HG03066 (cell line): ENCODE measurements at regions not wholly inside any gene's neighbourhood (a gene's known extent, or its start where the extent isn't known, plus 50 kb on each side); places are given as distances from the start of the nearest gene placed in this dataset.
"Not testable (repeated sequence)": the region's sequence is repeated elsewhere in the genome, so short reads cannot be mapped to it uniquely, and the experiment has no call there.

Source experiments
- ATAC-seq: cut with Tn5 transposase; IDR thresholded peaks from one replicate; pipeline ENCODE4 v1.9.1; 2021; ENCODE audit warnings: low read depth; ENCODE audit not compliant: unreplicated experiment

DNA sequence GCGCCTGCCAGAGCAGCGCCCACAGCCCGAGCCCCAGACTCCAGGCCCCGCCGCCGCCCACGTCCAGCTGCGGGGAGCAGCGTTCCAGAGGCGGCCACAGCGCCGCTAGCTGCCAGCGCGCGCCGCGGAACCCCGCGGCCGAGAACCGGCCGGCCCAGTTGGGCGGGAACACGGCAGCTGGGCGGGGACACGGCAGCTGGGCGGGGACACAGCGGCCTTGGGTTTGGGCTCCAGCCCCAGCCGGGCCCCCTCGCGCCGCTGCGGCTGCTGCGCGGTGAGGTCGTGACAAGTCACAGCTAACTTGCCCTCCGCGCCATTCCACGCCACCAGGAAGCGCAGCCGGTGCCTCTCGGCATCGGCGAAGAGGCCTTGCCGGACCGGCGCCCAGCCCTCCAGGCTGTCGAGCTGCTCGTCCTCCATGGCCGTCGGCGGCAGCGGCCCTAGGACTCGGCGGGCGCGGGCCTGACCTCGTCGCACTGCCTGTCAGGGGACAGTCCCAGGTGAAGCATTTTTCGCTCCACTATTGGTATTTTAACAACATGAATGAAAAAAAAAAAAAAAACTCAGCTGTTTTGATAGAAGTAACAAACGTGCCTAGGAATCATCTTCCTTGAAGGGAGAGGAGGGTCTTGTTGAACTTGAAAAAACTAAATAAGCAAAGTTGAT, 56.6 kb upstream of the GOLGA8N start:
- peak; percentile 78 for ATAC-seq

DNA sequence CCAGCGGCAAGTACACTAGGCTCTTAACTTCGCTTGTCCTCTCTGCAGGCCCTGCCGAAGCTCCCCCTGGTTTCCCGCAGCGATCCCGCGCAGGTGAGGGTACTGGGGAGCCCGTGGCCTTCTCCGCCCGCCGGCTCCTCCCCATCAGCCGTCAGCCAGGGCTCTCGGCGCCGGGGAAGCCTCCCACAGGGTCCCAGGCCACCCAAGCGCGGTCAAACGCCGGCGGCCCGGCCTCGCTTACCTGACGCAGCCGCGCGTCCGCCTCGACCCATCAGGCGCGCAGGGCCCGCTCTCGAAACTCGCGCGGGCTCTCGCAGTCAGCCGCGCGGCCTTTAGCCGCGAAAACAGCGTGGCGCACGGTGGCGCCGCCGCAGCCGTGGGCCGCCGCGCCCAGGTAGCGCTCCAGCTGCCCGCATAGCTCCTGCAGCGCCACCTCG, 57.2 kb upstream of the GOLGA8N start:
- peak; percentile 31 for ATAC-seq

DNA sequence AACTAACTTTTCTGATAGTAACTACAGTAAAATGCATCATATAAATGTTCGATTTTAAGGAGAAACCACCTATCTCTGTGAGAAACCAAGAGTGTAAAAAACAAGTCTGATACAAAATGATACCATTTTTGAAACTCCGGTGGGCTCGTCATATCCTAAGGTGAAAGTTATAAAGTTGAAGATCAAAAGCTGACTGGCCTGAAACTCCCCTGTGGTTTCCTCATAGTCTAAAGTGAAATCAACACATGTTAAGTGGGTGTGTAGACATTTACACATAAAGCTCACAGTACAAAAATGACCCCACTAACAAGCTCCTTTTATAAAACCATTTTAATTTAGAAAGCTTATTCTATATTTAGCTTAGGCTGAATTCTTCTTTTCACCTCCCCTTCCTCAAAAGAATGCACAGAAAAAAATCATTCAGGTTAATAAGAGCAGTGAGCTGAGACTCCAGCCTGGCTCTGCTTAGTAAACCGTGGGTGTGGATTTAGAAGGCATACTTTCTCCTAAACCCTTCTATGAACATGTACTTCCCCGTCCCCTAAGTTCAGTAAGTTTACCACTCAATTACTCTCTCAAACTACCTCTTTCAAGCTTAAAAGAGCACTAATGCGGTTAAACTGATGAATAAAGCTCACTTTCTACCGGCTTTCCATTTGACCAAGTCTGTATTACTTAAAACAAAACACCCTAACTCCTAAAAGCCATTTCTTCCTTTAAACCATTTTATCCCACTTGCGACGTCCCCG, 57.9 kb upstream of the GOLGA8N start:
- not testable (repeated sequence) for ATAC-seq

DNA sequence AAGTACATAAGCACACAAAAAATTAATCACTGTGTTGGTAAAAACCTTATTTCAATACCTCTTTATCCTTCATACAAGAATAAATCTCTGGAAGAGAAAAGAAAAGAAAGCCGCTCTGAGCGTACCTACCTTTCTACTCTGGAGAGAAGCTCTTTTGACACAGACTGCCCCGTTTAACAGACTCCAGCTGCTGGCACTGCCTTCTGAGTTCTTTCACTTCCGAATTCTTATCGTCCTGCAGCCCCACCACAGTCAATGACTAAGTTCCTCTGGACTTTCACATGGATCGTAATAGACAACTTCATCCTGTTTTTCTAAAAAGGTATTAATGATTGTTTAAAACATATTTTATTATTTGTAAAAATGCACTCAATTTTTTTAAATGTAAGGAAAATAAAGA, 67.5 kb upstream of the GOLGA8O start:
- not testable (repeated sequence) for ATAC-seq

DNA sequence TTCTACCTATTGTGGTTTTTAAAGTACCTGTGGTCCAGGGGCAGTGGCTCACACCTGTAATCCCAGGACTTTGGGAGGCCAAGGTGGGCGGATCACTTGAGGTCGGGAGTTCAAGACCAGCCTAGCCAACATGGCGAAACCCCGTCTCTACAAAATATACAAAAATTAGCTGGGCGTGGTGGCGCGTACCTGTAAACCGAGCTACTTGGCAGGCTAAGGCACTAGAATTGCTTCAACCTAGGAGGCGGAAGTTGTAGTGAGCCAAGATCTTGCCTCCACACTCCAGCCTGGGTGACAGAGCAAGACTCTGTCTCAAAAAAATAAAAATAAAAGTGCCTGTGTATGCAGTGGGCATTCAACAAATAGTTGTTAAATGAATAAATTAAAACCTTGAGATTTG, 67.0 kb upstream of the GOLGA8O start:
- ATAC-seq = not testable (repeated sequence)

DNA sequence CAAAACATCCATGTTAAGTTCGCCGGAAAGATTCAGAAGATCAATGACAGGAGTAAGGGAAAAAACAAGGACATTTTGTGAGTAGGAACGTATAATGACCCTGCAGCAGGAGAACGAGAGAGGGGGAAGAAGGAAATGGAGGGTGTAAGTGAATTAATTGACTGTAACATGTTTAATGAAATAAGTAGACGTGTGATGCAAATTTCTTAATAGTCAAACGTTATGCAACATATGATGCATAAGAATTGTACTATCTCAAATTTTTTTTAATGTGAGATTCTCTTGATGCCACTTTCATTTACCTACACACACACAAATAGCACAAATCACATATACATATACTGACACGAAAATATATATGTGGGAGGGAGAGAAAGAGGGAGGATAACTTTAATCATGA, 63.5 kb upstream of the GOLGA8O start:
- not testable (repeated sequence) for ATAC-seq

DNA sequence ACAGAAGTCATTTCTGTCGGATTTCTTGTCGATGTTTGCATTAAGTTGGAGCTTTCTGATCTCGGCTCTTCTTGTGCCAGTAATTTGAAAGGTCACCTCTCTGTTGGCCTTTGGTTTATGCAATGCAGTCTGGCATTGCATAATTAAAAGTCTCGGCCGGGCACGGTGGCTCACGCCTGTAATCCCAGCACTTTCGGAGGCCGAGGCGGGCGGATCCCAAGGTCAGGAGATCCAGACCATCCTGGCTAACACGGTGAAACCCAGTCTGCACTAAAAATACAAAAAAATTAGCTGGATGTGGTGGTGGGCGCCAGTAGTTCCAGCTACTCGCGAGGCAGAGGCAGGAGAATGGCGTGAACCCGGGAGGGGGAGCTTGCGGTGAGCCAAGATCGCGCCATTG, 62.6 kb upstream of the GOLGA8O start:
- ATAC-seq = not testable (repeated sequence)

DNA sequence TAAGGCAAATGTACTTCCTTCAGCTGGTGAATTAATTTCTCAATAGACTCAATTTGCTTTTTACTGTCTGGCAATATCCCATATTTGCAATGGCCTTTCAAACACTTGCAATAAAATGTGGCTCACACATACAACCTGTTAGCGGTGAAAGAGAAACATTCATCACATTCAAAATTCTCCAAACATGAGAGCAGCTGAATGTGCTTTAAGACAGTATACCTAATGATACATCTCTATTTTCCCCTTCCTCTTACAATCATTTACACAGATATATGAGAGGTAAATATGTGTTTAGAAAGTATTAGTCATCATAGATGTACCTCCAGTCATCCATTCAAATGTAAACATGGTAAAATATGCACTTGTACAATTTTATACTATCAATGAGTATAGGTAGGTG, 61.5 kb upstream of the GOLGA8O start:
- ATAC-seq = not testable (repeated sequence)

DNA sequence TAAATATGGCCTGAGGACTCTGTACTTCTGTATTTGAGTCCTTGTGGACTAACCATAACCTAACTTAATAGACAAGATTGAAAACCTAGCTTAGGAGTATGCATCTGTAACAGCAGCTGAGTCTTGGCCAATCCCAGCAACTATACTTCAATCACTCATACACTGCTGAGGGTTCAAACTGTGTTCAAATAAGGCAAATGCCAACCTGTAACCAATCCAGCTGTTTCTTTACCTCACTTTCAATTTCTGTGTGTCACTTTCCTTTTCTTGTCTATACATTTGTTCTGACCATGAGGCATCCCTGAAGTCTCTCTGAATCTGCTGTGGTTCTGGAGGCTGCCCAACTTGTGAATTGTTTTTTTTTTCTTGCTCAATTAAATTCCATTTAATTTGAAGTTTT, 57.9 kb upstream of the GOLGA8O start:
- ATAC-seq = not testable (repeated sequence)

DNA sequence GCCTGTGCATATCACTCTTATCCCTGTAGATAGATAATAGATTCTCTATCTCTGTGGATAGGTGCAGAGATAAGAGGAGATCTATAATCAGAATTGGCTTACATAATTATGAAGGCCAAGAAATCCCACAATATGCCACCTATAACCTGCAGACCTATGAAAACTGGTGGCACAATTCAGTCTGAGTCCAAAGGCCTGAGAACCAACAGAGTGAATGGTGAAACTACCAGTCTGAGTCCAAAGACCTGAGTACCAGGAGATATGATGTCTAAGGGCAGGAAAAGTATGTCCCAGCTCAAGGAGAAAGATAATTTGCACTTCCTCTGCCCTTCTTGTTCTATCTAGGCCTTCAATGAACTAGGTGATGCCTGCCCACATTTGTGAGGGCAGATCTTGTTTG, 54.6 kb upstream of the GOLGA8O start:
- not testable (repeated sequence) for ATAC-seq

DNA sequence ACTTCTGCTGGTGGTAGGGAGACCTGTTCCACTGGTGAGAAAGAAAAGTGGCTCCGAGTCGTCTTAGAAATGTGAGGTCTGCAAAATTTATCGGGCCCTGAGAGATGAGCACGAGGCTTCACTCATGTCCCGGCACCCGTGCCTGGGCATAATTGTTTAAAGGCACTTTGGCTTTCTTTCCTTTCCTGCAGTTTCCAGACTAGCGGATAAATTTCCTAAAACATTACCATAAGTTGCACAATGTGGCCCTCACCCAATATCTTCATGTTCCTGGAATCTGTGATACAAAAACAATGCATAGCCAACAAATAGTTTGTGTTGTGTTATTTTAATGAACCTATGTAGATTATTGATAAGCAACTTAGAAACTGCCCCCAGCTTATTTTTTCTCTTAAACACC, 52.6 kb upstream of the GOLGA8O start:
- ATAC-seq = not testable (repeated sequence)

DNA sequence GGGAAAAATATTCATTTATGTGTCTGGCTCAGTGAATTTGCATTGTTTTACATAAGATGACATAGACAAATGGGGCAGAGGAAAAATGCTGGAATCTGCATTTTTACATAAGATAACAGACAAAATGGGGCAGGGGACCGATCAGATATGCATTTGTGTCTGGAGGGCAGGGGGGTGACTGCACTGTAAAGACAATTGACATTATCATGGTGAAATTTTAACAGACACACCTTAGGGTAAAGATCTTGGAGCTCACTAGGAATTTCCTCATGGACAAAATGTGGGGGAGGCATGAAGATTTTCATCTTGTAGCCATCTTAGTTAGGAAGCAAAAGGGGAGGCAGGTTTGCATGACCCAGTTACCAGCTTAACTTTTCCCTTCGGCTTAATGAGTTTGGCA, 51.4 kb upstream of the GOLGA8O start:
- ATAC-seq = not testable (repeated sequence)

DNA sequence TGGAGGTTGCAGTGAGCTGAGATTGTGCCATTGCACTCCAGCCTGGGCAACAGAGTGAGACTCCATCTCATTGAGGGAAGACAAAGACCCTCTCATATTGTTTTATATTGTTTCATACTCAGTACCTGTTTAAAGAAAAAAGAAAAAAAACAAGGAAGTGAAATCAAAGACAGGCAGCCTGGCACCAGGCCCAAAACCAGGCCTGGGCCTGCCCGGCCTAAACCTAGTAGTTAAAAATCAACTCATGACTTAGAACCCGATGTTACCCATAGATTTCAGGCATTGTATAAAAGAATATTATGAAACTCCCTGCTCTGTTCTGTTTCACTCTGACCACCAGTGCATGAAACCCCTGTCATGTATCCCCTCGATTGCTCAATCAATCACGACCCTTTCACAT, 50.2 kb upstream of the GOLGA8O start:
- ATAC-seq = not testable (repeated sequence)
